ENCODE measurements at regions not wholly inside any gene's neighbourhood (a gene's known extent, or its start where the extent isn't known, plus 50 kb on each side); places are given as distances from the start of the nearest gene placed in this dataset.

GRCh38 chr7:49718760-49719159 lies 54.7 kb upstream of the VWC2 start:
- in situ Hi-C loops (cut with MboI; ENCODE audit: low sequenced_read_pairs) (no loop called here), intact Hi-C loops (cut with micrococcal nuclease) (no loop called here), dilution Hi-C loops (cut with HindIII; ENCODE audit: low sequenced_read_pairs, unreplicated experiment) (no loop called here)
- no peaks in the 10 kb centered on the region for H3K9me1 ChIP-seq (ENCODE audit: insufficient read depth, low read length)
- H3K18ac ChIP-seq (ENCODE audit: low read depth, low read length), result no peak overlapping the region
- H3K36me3 ChIP-seq (ENCODE audit: control insufficient read depth, insufficient read depth, low read length), result no peaks in the 10 kb centered on the region
- no peak overlapping the region for H2AK5ac ChIP-seq (ENCODE audit: low read depth, low read length)
- H3K4me3 ChIP-seq (ENCODE audit: insufficient read depth, low read depth, low read length), result no peak overlapping the region
- H3K4me2 ChIP-seq (ENCODE audit: low read depth, low read length), result no peak overlapping the region
- H3K27me3 ChIP-seq (ENCODE audit: control insufficient read depth, insufficient read depth, low read length), result no peaks in the 10 kb centered on the region
- TF ChIP-seq BHLHE40 (IDR thresholded peaks at IDR 0.05; ENCODE audit: low read depth, low read length) (no peak), NFE2L2 (IDR thresholded peaks at IDR 0.05; ENCODE audit: low read depth, low read length) (no peak), MAFK (IDR thresholded peaks at IDR 0.05; ENCODE audit: low read depth, low read length) (no peak)
- POLR2A ChIA-PET (ENCODE audit: unreplicated experiment), result no interaction called here
- H2AFZ ChIP-seq (replicated peaks; ENCODE audit: low read length, poor library complexity), result no peak overlapping the region
- no peaks in the 10 kb centered on the region for H3K79me1 ChIP-seq (ENCODE audit: low read depth in 1 of 2, low read length in 2 of 2)
- H2BK5ac ChIP-seq (ENCODE audit: low read depth, low read length, poor library complexity, severe bottlenecking), result no peak overlapping the region
- no peak overlapping the region for H3K56ac ChIP-seq (ENCODE audit: extremely low read depth, insufficient read depth, low read length)
- no peaks in the 10 kb centered on the region for H4K20me1 ChIP-seq (ENCODE audit: insufficient read depth, low read length)
- no peak overlapping the region for H3K27ac ChIP-seq (ENCODE audit: insufficient read depth, low read length)
- no peak overlapping the region for H3K23ac ChIP-seq (ENCODE audit: low read depth, low read length)
- ATAC-seq (ENCODE audit: low read depth), result no peak
- CTCF ChIA-PET, result no interaction called here
- H3K14ac ChIP-seq (replicated peaks; ENCODE audit: low read depth, low read length), result no peak overlapping the region
- H2BK20ac ChIP-seq (ENCODE audit: low read depth, low read length), result no peak overlapping the region
- no peak overlapping the region for H2BK120ac ChIP-seq (ENCODE audit: low read depth, low read length)
- no TSS peak for BruUV-seq (replicated peaks)
- no peak overlapping the region for H2AK9ac ChIP-seq (replicated peaks; ENCODE audit: low read depth, low read length, poor library complexity)
- DNase-seq, result no peak
- H4K5ac ChIP-seq (ENCODE audit: low read depth, low read length), result no peak overlapping the region
- H3K9me3 ChIP-seq (ENCODE audit: control insufficient read depth, insufficient read depth, low read length), result peaks cover 5% of the 10 kb centered on the region
- no CpG with 5 or more reads among the region's 4 CpGs for WGBS, 2 experiments (ENCODE audit: extremely low coverage in 2 of 2, insufficient read length in 1 of 2)
- no peak overlapping the region for H4K8ac ChIP-seq (ENCODE audit: low read depth in 2 of 2, low read length in 2 of 2)
- H2BK15ac ChIP-seq (ENCODE audit: low read depth, low read length), result no peak overlapping the region
- H3K4ac ChIP-seq (ENCODE audit: low read depth, low read length), result no peak overlapping the region
- H3K9ac ChIP-seq (ENCODE audit: low read depth, low read length), result no peak overlapping the region
- no peaks in the 10 kb centered on the region for H3K4me1 ChIP-seq (ENCODE audit: control insufficient read depth, insufficient read depth, low read length)
- H4K91ac ChIP-seq (ENCODE audit: insufficient read depth, low read depth, low read length), result no peak overlapping the region

Data from IMR-90 (cell line).